ENCODE measurements at regions not wholly inside any gene's neighbourhood (a gene's known extent, or its start where the extent isn't known, plus 50 kb on each side); places are given as distances from the start of the nearest gene placed in this dataset.
A peak's percentile ranks its signal among the peaks of the same experiment; 100 is the strongest.

DNA sequence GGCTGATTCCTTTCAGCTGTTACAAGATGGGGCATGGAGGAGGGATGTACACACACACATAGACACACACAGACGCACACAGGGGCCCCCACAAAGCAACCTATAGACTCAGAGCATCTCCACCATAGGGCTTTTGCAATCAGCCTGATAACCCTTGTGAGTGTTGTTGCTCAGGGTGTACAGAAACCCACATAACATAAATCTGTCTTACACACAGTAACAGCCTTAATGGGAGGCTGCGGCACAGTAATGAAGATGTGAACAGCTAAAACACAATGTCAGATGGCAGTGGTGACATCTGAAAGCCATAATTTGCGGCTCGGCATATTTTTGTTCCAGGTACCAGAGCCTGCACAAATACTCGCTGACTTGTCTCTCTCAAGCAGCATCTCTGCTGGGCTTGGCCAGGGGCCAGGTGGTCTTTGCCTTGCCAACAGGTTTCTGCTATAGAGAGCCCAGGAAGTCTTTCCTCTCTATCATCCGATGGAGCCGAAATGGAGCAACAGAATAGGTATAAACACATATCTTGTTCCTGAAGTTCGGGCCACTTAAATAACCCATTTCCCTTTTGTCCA, 357.2 kb upstream of the GATB start:
- DNase-seq (ENCODE audit: low spot score) (no peak), ATAC-seq (no peak)

DNA sequence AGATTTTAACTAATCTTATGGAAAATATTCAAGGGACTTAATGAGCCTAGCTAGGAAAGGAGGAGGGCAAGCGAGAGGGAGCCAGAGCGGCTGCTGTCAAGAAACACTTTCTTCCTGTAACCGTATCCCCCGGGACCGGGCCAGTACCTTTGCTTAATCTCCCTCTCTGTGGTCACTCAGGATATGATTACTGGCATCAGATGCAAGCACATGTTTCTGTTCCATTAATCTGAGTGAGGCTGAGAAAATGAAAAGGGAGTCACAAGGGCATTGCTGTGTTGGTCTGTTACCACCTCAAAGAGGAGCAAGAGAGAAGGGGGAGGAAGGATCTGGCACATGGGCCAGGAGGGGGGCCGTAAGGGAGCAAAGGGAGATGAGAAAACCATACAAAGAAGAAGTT, 356.7 kb upstream of the GATB start:
- ATAC-seq: no peak
- DNase-seq (ENCODE audit: low spot score): no peak

DNA sequence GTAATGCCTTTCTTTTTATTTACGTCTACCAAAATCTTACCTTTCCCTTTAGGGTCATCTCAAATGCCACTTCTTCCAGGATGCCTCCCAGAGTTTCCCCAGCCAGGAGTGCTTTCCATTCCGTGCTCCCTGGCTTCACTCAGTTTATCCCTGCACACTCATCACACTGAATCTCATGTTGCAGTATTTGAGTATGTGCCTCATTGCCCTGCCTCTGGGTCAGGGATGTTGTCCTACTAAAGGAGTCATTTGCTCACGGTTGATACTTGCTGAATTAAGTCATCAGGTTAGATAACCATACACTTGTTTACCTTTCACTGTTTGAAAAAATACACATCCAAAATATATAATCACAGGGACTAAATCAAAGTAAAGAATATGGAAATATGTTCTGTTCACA, 356.2 kb upstream of the GATB start:
- ATAC-seq (no peak), DNase-seq (ENCODE audit: low spot score) (no peak)

- DNase-seq (ENCODE audit: low spot score) (no peak), ATAC-seq (no peak)
These were observed 355.0 kb upstream of the GATB start for GRCh38 chr4:152115794-152116193.

- DNase-seq (ENCODE audit: low spot score): no peak
- ATAC-seq: no peak
These were observed 354.3 kb upstream of the GATB start for GRCh38 chr4:152115118-152115517.

- no peak for ATAC-seq
- no peak for DNase-seq (ENCODE audit: low spot score)
These were observed 353.8 kb upstream of the GATB start for GRCh38 chr4:152114562-152114961.

- ATAC-seq (no peak), DNase-seq (ENCODE audit: low spot score) (no peak)
These were observed 352.1 kb upstream of the GATB start for GRCh38 chr4:152112887-152113286.

DNA sequence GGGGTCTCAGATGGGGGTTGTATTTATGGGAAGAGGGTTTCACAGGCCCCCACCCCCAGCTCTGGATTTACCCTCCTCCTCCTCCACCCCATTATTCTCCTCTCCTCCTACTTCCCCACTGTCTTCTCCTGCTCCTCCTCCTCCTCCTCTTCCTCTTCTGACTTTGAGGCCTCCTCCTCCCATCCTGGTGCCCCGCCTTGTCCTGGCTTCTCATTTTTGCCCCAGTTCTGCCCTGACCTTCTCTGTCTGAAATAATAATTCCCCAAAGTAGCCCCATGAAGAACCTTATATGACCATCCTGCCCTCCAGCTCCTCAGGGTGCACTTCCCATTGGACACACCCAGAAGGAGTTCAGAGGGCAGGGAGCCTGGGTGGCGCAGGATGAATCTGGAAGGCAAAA, 351.4 kb upstream of the GATB start:
- ATAC-seq (peak; percentile 32), DNase-seq (ENCODE audit: low spot score) (no peak)

- ATAC-seq: no peak
These were observed 350.0 kb upstream of the GATB start for GRCh38 chr4:152110780-152111179.

GRCh38 chr4:152109531-152110509, 349.0 kb upstream of the GATB start:
- ATAC-seq (peak; percentile 32), DNase-seq (ENCODE audit: low spot score) (no peak)

More at GRCh38 chr4:152110780-152111179, 350.0 kb upstream of the GATB start:
- no peak for DNase-seq (ENCODE audit: low spot score)

DNA sequence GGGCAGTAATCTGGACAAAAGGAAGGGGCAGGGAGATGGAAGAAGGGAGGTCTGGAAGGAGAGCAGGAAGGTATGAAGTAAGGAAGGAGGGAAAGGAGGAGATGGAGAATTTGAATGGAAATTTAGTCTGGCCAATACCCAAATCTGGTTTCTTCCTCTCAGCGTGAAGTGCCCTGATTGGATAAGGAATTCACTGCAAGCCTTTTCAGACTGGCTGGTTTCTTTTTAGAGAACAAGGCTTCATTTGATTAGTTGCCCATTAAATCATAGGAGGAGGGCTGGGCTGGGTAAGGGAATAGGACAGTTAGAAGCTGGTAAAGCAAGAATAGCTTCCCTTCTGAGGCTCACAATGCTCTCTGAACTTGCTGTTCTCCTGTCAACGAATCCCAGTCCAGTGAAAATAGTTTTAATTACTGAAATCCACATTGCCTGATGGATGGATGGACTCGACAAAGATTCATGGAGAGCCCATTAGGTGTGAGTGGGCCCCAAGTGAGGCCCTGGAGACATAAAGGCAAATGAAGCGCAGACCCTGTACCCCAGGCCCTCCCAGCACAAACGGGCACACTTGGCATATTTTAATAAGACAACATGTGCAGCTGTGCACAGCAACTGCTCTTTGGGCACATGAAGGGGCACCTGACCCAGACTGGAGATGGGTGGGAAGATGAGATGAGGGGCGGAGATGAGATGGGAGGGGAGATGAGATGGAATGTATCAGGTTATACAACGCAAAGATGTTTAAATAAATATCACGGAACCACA, 347.1 kb upstream of the GATB start:
- ATAC-seq (no peak), DNase-seq (ENCODE audit: low spot score) (no peak)

DNA sequence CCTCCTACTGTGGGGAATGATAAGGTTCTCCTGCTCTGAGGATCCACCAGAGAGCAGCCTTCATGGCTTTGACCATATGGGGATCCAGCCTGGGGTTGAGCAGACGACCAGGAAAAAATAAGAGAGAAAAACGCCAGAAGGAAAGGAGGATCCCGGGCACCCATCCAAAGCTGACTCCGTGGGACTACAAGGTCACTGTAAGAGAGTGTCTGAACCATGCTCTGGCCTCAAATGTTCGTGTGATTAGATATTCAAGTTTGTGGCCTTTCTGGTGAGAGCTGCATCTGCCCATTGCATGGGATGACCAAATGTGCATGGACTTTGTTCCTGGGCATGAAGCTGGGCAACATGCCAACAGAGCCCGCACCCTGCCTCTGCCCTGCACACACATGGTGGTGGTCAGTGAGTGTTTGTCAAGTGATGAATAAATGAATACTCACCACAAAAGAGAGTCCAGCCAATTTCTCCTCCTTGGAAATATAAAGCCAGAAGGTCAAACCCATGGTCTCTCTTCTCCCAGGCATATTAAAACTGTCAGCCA, 346.0 kb upstream of the GATB start:
- ATAC-seq (no peak), DNase-seq (ENCODE audit: low spot score) (no peak)

GRCh38 chr4:152106113-152106763, 345.4 kb upstream of the GATB start:
- ATAC-seq (peak; percentile 57), DNase-seq (ENCODE audit: low spot score) (no peak)

DNA sequence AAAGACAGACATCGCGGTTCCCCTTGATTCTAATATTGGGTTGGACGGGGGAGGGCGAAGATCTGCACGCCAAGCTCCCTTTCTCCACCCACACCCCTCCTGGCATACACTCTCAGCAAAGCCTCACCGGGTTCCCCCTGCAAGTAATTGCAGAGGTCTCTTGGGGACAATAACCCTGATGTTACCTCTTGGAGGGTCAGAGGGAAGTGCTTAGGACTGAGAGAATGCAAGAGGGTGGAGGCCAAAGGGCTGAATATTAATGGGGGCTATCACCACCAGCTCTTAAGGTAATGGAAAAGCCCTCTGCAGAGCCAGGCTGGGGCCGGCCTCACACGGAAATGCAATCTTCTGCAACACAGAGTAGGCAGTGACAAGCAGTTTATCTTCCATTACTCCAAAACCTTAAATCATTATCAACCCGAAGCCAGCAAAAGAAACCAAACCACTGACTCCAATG, 344.1 kb upstream of the GATB start:
- no peak for ATAC-seq

DNA sequence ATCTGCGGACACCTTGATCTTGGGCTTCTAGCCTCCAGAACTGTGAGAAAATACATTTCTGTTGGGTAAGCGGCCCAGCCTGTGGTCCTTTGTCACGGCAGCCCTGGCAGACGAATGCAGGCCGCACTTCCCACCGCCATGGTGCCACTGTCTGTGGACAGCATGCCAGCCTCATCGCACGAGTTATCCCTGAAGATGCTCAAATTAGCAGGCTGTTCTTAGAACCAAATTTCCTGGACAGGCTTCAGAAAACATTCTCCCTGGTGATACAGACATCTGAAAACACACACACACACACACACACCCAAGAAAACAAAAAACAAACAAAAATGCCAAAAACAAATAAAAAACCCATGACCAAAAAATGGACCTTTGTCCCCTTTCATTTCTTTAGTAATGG, 343.5 kb upstream of the GATB start:
- ATAC-seq: no peak
- no peak for DNase-seq (ENCODE audit: low spot score)

More for the DNA sequence above, 344.1 kb upstream of the GATB start:
- no peak for DNase-seq (ENCODE audit: low spot score)

GRCh38 chr4:152103181-152103901, 342.5 kb upstream of the GATB start:
- ATAC-seq (no peak), DNase-seq (ENCODE audit: low spot score) (no peak)

DNA sequence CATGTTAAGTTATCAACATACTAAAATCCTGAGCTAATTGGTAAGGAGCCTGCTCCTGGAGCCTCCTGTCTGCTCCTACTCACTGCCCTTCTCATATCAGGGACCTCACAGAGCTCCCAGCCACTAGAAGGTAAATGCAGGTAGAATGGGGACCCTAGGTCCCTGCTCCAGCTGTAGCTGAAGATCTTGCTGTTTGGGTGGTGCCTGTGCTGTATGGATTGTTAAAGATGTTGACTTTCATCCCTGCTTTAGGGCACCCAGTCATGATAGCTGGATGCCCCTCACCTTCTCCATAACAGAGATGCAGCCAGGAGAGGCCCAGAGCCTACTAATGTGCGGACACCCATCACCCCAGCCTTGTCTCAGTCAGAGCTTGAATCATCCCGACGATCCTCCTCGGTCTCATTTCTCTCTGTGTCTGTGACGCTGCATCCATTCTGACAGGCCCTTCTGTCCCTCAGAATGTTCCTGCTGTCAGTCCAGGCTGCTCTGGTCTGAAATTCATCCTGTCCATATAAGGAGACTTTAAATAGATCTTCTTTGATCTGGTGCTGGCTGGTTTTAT, 341.7 kb upstream of the GATB start:
- DNase-seq (ENCODE audit: low spot score) (no peak), ATAC-seq (no peak)

GRCh38 chr4:152101556-152102435, 341.0 kb upstream of the GATB start:
- ATAC-seq (no peak), DNase-seq (ENCODE audit: low spot score) (no peak)

All from left lobe of liver (tissue), 2 donors.